ENCODE measurements at regions not wholly inside any gene's neighbourhood (a gene's known extent, or its start where the extent isn't known, plus 50 kb on each side); places are given as distances from the start of the nearest gene placed in this dataset.

GRCh38 chr2:120659275-120659977 is 76.2 kb upstream of the GLI2 start:
- no peak for TF ChIP-seq CTCF (IDR thresholded peaks at IDR 0.05; ENCODE audit: insufficient read depth, low read depth, low read length)
- H3K4me3 ChIP-seq (ENCODE audit: low read depth, low read length), result no peak overlapping the region
- no peak for DNase-seq (ENCODE audit: low read depth)

DNA sequence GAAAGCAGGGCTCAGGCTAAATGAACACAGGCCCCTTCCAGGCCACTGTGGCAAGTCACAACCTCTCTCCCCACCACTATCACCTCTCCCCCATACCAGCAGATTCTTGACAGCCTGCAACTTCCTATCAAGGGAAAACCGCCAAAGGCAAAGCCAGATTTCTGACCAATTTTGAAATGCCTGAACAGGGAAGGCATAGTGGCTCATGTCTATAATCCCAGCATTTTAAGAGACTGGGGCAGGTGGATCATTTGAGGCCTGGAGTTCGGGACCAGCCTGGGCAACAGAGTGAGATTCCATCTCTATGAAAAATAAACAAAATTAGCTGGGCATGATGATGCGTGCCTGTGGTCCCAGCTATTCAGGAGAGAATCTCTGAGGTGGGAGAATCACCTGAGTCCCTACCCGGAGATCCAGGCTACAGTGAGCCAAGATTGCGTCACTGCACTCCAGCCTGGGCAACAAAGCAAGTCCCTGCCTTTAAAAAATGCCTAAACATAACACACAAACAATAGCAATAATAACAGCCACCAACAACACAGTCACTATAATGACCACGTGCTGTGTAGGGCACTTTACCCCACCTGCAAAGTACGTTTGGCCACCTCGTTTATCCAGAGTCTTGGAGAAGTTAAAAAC is 75.5 kb upstream of the GLI2 start:
- TF ChIP-seq CTCF (IDR thresholded peaks at IDR 0.05; ENCODE audit: insufficient read depth, low read depth, low read length), result no peak
- no peak for DNase-seq (ENCODE audit: low read depth)

GRCh38 chr2:120660771-120661459 is 74.8 kb upstream of the GLI2 start:
- DNase-seq (ENCODE audit: low read depth), result no peak
- no peak for TF ChIP-seq CTCF (IDR thresholded peaks at IDR 0.05; ENCODE audit: insufficient read depth, low read depth, low read length)
- no peak overlapping the region for H3K4me3 ChIP-seq (ENCODE audit: low read depth, low read length)

More for the DNA sequence above, 75.5 kb upstream of the GLI2 start:
- no peak overlapping the region for H3K4me3 ChIP-seq (ENCODE audit: low read depth, low read length)

GRCh38 chr2:120661551-120661950 is 74.1 kb upstream of the GLI2 start:
- no peak for DNase-seq (ENCODE audit: low read depth)

DNA sequence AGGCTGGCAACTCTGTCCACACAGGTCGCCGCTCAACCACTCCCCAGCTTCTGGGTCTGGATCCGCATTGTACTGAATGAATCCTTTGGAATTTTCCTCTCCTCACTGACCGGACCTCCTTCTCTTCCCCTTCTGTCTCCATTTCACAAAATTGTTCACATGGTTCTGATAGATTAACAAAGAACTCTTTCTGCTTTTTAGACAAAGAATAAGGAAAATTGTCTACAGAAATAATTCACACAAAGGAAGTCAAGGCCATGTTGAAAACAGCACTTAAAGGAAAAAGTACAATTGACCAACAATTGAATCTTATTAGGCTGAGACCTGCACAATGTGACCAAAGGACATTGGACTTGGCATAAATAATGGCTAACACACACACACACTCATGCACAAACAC is 73.6 kb upstream of the GLI2 start:
- TF ChIP-seq CTCF (IDR thresholded peaks at IDR 0.05; ENCODE audit: insufficient read depth, low read depth, low read length), result no peak
- no peak for DNase-seq (ENCODE audit: low read depth)
- no peak overlapping the region for H3K4me3 ChIP-seq (ENCODE audit: low read depth, low read length)

More at GRCh38 chr2:120661551-120661950, 74.1 kb upstream of the GLI2 start:
- TF ChIP-seq CTCF (IDR thresholded peaks at IDR 0.05; ENCODE audit: insufficient read depth, low read depth, low read length), result no peak
- H3K4me3 ChIP-seq (ENCODE audit: low read depth, low read length), result no peak overlapping the region

DNA sequence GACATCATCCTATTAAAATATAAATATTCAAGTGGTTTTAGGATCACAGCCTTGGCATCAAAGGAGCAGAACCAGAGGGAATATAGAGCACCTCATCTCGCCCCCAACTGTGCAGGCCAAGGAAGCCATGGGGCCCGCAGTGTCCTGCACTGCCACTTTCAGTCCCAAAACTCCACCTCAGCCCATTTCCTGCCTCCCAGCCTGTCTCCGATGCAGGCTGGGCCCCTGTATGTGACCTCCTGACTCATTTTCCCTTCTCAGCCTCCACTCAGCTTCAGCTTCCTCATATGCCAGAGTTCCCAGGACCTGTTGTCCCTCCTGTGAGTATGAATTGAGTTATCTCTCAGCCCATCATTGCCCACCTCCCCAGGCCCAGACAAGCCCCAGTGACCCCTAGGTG is 72.9 kb upstream of the GLI2 start:
- no peak overlapping the region for H3K4me3 ChIP-seq (ENCODE audit: low read depth, low read length)
- DNase-seq (ENCODE audit: low read depth), result no peak
- no peak for TF ChIP-seq CTCF (IDR thresholded peaks at IDR 0.05; ENCODE audit: insufficient read depth, low read depth, low read length)
